ENCODE measurements at regions not wholly inside any gene's neighbourhood (a gene's known extent, or its start where the extent isn't known, plus 50 kb on each side); places are given as distances from the start of the nearest gene placed in this dataset.

DNA sequence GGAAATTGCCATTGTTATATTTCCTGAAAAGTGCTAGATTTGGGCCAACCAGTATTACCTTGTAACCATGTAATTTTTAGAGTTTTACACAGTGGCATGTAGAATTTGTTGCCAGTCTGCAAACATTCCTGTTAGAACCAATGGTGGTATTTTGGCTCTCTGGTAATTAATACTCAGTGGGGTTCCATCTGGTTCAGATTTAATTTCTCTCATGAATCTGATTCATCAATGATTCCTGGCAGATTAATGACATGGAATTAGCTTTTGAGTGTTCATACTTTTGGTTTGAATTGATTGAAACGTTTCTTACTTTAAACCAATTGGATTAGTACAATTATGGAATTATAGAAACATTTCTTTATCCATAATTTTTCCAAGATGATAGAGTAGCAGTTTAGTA lies 93.2 kb downstream of the MC4R start:
- TF ChIP-seq, protein P1, sequence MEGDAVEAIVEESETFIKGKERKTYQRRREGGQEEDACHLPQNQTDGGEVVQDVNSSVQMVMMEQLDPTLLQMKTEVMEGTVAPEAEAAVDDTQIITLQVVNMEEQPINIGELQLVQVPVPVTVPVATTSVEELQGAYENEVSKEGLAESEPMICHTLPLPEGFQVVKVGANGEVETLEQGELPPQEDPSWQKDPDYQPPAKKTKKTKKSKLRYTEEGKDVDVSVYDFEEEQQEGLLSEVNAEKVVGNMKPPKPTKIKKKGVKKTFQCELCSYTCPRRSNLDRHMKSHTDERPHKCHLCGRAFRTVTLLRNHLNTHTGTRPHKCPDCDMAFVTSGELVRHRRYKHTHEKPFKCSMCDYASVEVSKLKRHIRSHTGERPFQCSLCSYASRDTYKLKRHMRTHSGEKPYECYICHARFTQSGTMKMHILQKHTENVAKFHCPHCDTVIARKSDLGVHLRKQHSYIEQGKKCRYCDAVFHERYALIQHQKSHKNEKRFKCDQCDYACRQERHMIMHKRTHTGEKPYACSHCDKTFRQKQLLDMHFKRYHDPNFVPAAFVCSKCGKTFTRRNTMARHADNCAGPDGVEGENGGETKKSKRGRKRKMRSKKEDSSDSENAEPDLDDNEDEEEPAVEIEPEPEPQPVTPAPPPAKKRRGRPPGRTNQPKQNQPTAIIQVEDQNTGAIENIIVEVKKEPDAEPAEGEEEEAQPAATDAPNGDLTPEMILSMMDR (conservative IDR thresholded peaks at IDR 0.05; ENCODE audit: low read length): no peak
- TF ChIP-seq EZH2phosphoT487 (IDR thresholded peaks at IDR 0.05; ENCODE audit: borderline replicate concordance, low read depth, low read length): no peak
